GM10266 (cell line): ENCODE measurements at regions not wholly inside any gene's neighbourhood (a gene's known extent, or its start where the extent isn't known, plus 50 kb on each side); places are given as distances from the start of the nearest gene placed in this dataset.
A peak's percentile ranks its signal among the peaks of the same experiment; 100 is the strongest.

Experiments
- DNase-seq: peaks from one replicate; pipeline ENCODE4 v3.0.0; 2012; ENCODE audit errors: extremely low spot score
- CTCF ChIP-seq: IDR thresholded peaks from 2 replicates; pipeline ENCODE4 v1.5.1; 2012; ENCODE audit warnings: mild to moderate bottlenecking, low read depth; ENCODE audit not compliant: control insufficient read depth, insufficient read depth; ENCODE audit errors: missing control alignments

- no peak for TF ChIP-seq CTCF
- DNase-seq, result no peak
Observed at GRCh38 chr1:195141294-195141693, 1466.9 kb downstream of the KCNT2 start.

DNA sequence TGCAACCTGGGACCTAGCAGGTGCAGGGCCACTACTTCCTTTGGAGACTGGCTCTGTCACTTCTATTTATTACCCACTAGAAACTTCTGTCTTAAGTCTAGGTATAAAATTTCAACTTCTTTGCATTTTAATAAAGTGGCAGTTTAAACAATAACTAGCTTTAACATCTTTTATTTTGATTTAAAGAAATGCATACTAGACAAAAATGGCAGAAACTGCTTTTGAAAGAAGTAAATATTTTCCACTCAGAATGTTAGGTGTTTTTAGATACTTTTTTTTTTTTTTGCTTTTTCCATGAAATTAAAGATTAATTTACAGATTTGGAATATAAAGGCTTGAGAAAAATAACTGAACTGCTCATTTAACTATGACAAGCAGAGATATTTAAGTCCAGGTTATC is 1477.6 kb downstream of the KCNT2 start:
- DNase-seq, result no peak
- no peak for TF ChIP-seq CTCF

- DNase-seq, result no peak
- TF ChIP-seq CTCF, result no peak
Observed at GRCh38 chr1:195122497-195122896, 1485.7 kb downstream of the KCNT2 start.

DNA sequence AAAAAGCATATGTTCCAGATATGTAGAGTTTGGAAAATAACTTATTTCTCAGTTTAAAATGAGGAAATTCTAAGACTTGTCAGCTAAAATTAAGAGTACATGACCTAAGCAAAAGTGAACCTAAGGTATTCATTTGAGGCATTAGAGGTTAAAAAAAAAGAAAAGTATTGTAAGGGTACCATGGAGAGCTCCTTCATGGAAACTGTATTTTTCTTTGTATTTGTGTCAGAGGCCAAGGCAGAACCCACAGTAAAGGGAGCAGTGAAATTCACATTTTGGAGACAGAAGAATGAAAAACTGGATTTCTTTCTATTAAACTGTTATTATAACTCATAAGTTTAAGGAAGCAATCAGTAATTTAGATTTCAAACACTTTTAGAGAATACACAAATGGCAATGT is 1494.8 kb downstream of the KCNT2 start:
- TF ChIP-seq CTCF, result no peak
- no peak for DNase-seq

DNA sequence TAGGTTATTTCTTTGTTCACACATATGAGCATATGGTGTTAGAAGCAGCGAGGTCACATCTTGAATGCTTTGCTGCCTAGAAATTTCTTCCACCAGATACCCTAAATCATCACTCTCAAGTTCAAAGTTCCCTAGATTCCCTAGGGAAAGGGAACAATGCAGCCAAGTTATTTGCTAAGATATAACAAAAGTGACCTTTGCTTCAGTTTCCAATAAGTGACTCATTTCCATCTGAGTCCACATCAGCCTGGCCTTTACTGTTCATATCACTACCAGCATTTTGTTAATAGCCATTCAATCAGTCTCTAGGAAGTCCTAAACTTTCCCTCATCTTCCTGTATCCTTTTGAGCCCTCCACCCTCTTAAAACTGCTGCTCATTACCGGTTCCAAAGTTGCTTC is 1502.5 kb downstream of the KCNT2 start:
- no peak for DNase-seq
- no peak for TF ChIP-seq CTCF

DNA sequence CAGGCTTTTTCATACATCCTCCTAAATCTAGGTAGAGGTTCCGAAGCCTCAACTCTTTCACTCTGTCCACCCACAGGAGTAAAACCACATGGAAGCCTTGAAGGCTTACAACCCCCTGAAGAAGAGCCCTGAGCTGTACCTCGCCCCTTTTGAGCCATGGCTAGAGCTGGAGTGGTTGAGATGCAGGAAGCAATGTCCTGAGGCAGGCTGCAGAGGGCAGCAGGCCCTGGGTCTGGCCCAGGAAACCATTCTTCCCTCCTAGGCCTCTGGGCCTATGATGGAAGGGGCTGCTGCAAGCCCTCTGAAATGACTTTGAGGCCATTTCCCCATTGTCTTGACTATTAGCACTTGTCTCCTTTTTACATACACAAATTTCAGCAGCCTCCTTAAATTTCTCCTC is 1503.0 kb downstream of the KCNT2 start:
- no peak for DNase-seq
- peak; percentile 16 for TF ChIP-seq CTCF

GRCh38 chr1:195097316-195097715 is 1510.9 kb downstream of the KCNT2 start:
- TF ChIP-seq CTCF, result no peak
- no peak for DNase-seq
